ENCODE measurements at regions not wholly inside any gene's neighbourhood (a gene's known extent, or its start where the extent isn't known, plus 50 kb on each side); places are given as distances from the start of the nearest gene placed in this dataset.
A peak's percentile ranks its signal among the peaks of the same experiment; 100 is the strongest.

DNA sequence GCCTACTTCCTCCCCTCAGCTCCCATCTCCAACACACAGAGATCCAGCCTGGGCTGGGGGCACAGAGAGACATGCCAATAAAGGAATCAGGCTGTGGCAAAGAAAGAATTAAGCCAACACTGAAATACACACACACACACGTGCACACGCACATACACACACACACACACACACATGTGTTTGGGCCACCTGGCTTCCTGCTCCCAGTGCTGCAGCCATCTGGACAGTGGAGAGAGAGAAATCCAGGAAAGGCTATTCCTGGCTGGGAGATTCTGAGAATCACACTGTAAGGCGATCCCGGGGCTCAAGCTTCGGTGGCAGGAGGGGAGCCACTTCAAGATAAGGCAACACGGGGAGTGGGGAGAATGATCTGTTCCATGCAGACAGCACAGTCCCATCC is 72.4 kb downstream of the NOG start:
- no peak overlapping the region for H2AK5ac ChIP-seq (ENCODE audit: low read length, severe bottlenecking)
- H3K9ac ChIP-seq (ENCODE audit: low read length): no peak overlapping the region
- no peak overlapping the region for H2BK120ac ChIP-seq (ENCODE audit: low read depth, low read length)
- H4K8ac ChIP-seq (ENCODE audit: low read length): no peak overlapping the region
- H3K4ac ChIP-seq (ENCODE audit: low read depth in 1 of 2, low read length in 2 of 2): no peak overlapping the region
- 78% methylated on average over 6 of the region's 6 CpGs for WGBS
- peaks cover 6 to 33% of the 10 kb centered on the region in 2 experiments for H3K27me3 ChIP-seq (ENCODE audit: control insufficient read depth in 1 of 2, insufficient read depth in 1 of 2, low read length in 2 of 2)
- H3K4me2 ChIP-seq (ENCODE audit: low read length, poor library complexity, severe bottlenecking): no peak overlapping the region
- H4K91ac ChIP-seq (ENCODE audit: low read length): no peak overlapping the region
- no peak overlapping the region for H2BK12ac ChIP-seq (ENCODE audit: low read length in 2 of 2)
- no peak overlapping the region for H2BK15ac ChIP-seq (ENCODE audit: low read depth, poor library complexity, severe bottlenecking)
- no peaks in the 10 kb centered on the region for H3K9me3 ChIP-seq (ENCODE audit: control insufficient read depth, low read length)
- no peak overlapping the region for H3K14ac ChIP-seq (ENCODE audit: low read length in 2 of 2)
- no peak overlapping the region for H2AFZ ChIP-seq (ENCODE audit: low read depth, low read length)
- no peaks in the 10 kb centered on the region for H3K4me1 ChIP-seq (ENCODE audit: control insufficient read depth, insufficient read depth, low read depth, low read length)
- no peak overlapping the region for H2BK5ac ChIP-seq (ENCODE audit: low read depth, low read length, poor library complexity, severe bottlenecking)
- no peak overlapping the region for H3K23ac ChIP-seq (ENCODE audit: low read length in 2 of 2)
- no peak overlapping the region for H3K27ac ChIP-seq (ENCODE audit: low read length, poor library complexity, severe bottlenecking)
- no peak overlapping the region for H3K18ac ChIP-seq (ENCODE audit: low read depth in 1 of 2, low read length in 2 of 2)
- no peak for DNase-seq
- H3K79me1 ChIP-seq (replicated peaks; ENCODE audit: low read length, poor library complexity, severe bottlenecking): no peaks in the 10 kb centered on the region
- H3K36me3 ChIP-seq (ENCODE audit: control insufficient read depth in 1 of 2, insufficient read depth in 2 of 2, low read depth in 1 of 2, low read length in 2 of 2): no peaks in the 10 kb centered on the region
- no peak overlapping the region for H3K4me3 ChIP-seq (ENCODE audit: insufficient read depth in 1 of 2, low read depth in 1 of 2, low read length in 2 of 2)

- 73% methylated on average over 5 of the region's 5 CpGs for WGBS
- H3K9ac ChIP-seq (ENCODE audit: low read length): no peak overlapping the region
- no peak overlapping the region for H3K4me2 ChIP-seq (ENCODE audit: low read length, poor library complexity, severe bottlenecking)
- H3K23ac ChIP-seq (ENCODE audit: low read length in 2 of 2): no peak overlapping the region
- no peak overlapping the region for H2AFZ ChIP-seq (ENCODE audit: low read depth, low read length)
- H3K9me3 ChIP-seq (ENCODE audit: control insufficient read depth, low read length): no peaks in the 10 kb centered on the region
- H3K4me1 ChIP-seq (ENCODE audit: control insufficient read depth, insufficient read depth, low read depth, low read length): peaks cover 2% of the 10 kb centered on the region
- no peak overlapping the region for H2BK12ac ChIP-seq (ENCODE audit: low read length in 2 of 2)
- H4K8ac ChIP-seq (ENCODE audit: low read length): no peak overlapping the region
- no peak for DNase-seq
- H3K27me3 ChIP-seq (ENCODE audit: control insufficient read depth in 1 of 2, insufficient read depth in 1 of 2, low read length in 2 of 2): peaks cover 9 to 34% of the 10 kb centered on the region in 2 experiments
- H3K4me3 ChIP-seq (ENCODE audit: insufficient read depth in 1 of 2, low read depth in 1 of 2, low read length in 2 of 2): no peak overlapping the region
- H2BK15ac ChIP-seq (ENCODE audit: low read depth, poor library complexity, severe bottlenecking): no peak overlapping the region
- H3K14ac ChIP-seq (ENCODE audit: low read length in 2 of 2): no peak overlapping the region
- no peak overlapping the region for H4K91ac ChIP-seq (ENCODE audit: low read length)
- H3K18ac ChIP-seq (ENCODE audit: low read depth in 1 of 2, low read length in 2 of 2): no peak overlapping the region
- no peak overlapping the region for H2BK5ac ChIP-seq (ENCODE audit: low read depth, low read length, poor library complexity, severe bottlenecking)
- no peaks in the 10 kb centered on the region for H3K79me1 ChIP-seq (replicated peaks; ENCODE audit: low read length, poor library complexity, severe bottlenecking)
- no peak overlapping the region for H3K4ac ChIP-seq (ENCODE audit: low read depth in 1 of 2, low read length in 2 of 2)
- no peak overlapping the region for H2AK5ac ChIP-seq (ENCODE audit: low read length, severe bottlenecking)
- H2BK120ac ChIP-seq (ENCODE audit: low read depth, low read length): no peak overlapping the region
- H3K36me3 ChIP-seq (ENCODE audit: control insufficient read depth in 1 of 2, insufficient read depth in 2 of 2, low read depth in 1 of 2, low read length in 2 of 2): no peaks in the 10 kb centered on the region
- H3K27ac ChIP-seq (ENCODE audit: low read length, poor library complexity, severe bottlenecking): no peak overlapping the region
Observed at GRCh38 chr17:56667925-56668458, 74.5 kb downstream of the NOG start.

DNA sequence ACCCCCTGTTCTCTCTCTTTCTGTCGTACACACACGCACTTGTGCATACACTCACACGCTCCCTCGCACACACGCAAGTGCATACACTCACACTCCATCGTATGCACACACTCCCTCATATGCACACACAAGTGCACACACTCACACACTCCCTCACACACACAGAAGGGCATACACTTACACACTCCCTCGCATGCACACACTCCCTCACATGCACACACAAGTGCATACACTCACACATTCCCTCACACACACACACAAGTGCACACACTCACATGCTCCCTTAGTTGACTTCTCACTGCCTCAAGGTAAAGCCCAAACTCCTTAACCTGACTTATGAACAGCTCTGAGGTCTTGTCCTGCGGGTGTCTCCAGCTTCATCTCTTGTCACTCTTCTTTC is 78.7 kb downstream of the NOG start:
- Histone ChIP-seq H3K23ac (ENCODE audit: low read length in 2 of 2) (peak overlapping the region in 1 of 2 experiments; percentile 40), H3K27me3 (ENCODE audit: control insufficient read depth in 1 of 2, insufficient read depth in 1 of 2, low read length in 2 of 2) (peaks cover 20 to 42% of the 10 kb centered on the region in 2 experiments), H2BK5ac (ENCODE audit: low read depth, low read length, poor library complexity, severe bottlenecking) (no peak overlapping the region), H2BK12ac (ENCODE audit: low read length in 2 of 2) (no peak overlapping the region), H3K4me1 (ENCODE audit: control insufficient read depth, insufficient read depth, low read depth, low read length) (peaks cover 2% of the 10 kb centered on the region), H3K27ac (ENCODE audit: low read length, poor library complexity, severe bottlenecking) (no peak overlapping the region), H2AK5ac (ENCODE audit: low read length, severe bottlenecking) (no peak overlapping the region), H4K91ac (ENCODE audit: low read length) (peak overlapping the region; percentile 34), H2BK15ac (ENCODE audit: low read depth, poor library complexity, severe bottlenecking) (no peak overlapping the region), H3K18ac (ENCODE audit: low read depth in 1 of 2, low read length in 2 of 2) (no peak overlapping the region), H2BK120ac (ENCODE audit: low read depth, low read length) (no peak overlapping the region), H3K4me2 (ENCODE audit: low read length, poor library complexity, severe bottlenecking) (no peak overlapping the region), H3K14ac (ENCODE audit: low read length in 2 of 2) (no peak overlapping the region), H3K4ac (ENCODE audit: low read depth in 1 of 2, low read length in 2 of 2) (no peak overlapping the region), H3K36me3 (ENCODE audit: control insufficient read depth in 1 of 2, insufficient read depth in 2 of 2, low read depth in 1 of 2, low read length in 2 of 2) (no peaks in the 10 kb centered on the region), H4K8ac (ENCODE audit: low read length) (no peak overlapping the region), H3K9ac (ENCODE audit: low read length) (no peak overlapping the region), H3K9me3 (ENCODE audit: control insufficient read depth, low read length) (no peaks in the 10 kb centered on the region), H2AFZ (ENCODE audit: low read depth, low read length) (no peak overlapping the region), H3K4me3 (ENCODE audit: insufficient read depth in 1 of 2, low read depth in 1 of 2, low read length in 2 of 2) (no peak overlapping the region), H3K79me1 (replicated peaks; ENCODE audit: low read length, poor library complexity, severe bottlenecking) (no peaks in the 10 kb centered on the region)
- 95% methylated on average over 7 of the region's 8 CpGs for WGBS
- no peak for DNase-seq

DNA sequence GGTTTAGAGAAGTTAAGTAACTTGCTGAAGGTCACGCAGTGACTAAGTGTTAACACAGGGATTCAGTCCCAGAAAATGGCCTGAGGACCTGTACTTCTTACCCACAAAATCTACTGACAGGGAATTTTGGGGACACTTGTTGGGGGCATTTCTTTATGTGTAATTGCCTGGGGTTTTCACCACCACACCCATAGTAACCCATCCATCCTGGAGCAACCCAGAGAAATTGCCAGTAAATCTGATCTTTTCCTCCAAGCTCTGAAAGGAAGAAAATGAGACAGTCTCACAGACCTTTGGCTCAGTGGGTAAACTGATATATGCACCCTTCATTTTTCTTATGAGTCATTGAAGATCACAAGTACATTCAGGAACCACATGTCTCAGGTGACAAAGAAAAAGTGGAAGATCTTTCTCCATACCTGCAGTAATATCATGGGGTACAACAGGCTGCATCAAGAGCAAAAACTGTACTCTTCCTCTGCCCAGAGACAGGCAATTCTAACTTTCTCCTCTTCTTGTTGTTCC is 81.0 kb downstream of the NOG start:
- 80% methylated on average over 1 of the region's 1 CpG for WGBS
- H3K4ac ChIP-seq (ENCODE audit: low read depth in 1 of 2, low read length in 2 of 2): no peak overlapping the region

More for the DNA sequence above, 81.0 kb downstream of the NOG start:
- Histone ChIP-seq H4K8ac (ENCODE audit: low read length) (no peak overlapping the region), H2AFZ (ENCODE audit: low read depth, low read length) (no peak overlapping the region), H3K14ac (ENCODE audit: low read length in 2 of 2) (no peak overlapping the region), H3K36me3 (ENCODE audit: control insufficient read depth in 1 of 2, insufficient read depth in 2 of 2, low read depth in 1 of 2, low read length in 2 of 2) (no peaks in the 10 kb centered on the region), H2AK5ac (ENCODE audit: low read length, severe bottlenecking) (no peak overlapping the region), H2BK5ac (ENCODE audit: low read depth, low read length, poor library complexity, severe bottlenecking) (no peak overlapping the region), H3K79me1 (replicated peaks; ENCODE audit: low read length, poor library complexity, severe bottlenecking) (no peaks in the 10 kb centered on the region), H2BK12ac (ENCODE audit: low read length in 2 of 2) (no peak overlapping the region), H4K91ac (ENCODE audit: low read length) (no peak overlapping the region), H3K4me3 (ENCODE audit: insufficient read depth in 1 of 2, low read depth in 1 of 2, low read length in 2 of 2) (no peak overlapping the region), H2BK15ac (ENCODE audit: low read depth, poor library complexity, severe bottlenecking) (no peak overlapping the region), H3K23ac (ENCODE audit: low read length in 2 of 2) (no peak overlapping the region), H3K27me3 (ENCODE audit: control insufficient read depth in 1 of 2, insufficient read depth in 1 of 2, low read length in 2 of 2) (peaks cover 31 to 62% of the 10 kb centered on the region in 2 experiments), H3K4me1 (ENCODE audit: control insufficient read depth, insufficient read depth, low read depth, low read length) (peaks cover 11% of the 10 kb centered on the region), H3K27ac (ENCODE audit: low read length, poor library complexity, severe bottlenecking) (no peak overlapping the region), H3K9me3 (ENCODE audit: control insufficient read depth, low read length) (no peaks in the 10 kb centered on the region), H3K9ac (ENCODE audit: low read length) (no peak overlapping the region), H3K4me2 (ENCODE audit: low read length, poor library complexity, severe bottlenecking) (no peak overlapping the region), H3K18ac (ENCODE audit: low read depth in 1 of 2, low read length in 2 of 2) (no peak overlapping the region), H2BK120ac (ENCODE audit: low read depth, low read length) (no peak overlapping the region)
- no peak for DNase-seq
